Subcutaneous abdominal adipose tissue (tissue), 5 donors: ENCODE measurements at regions not wholly inside any gene's neighbourhood (a gene's known extent, or its start where the extent isn't known, plus 50 kb on each side); places are given as distances from the start of the nearest gene placed in this dataset.

Experiments
- H3K27ac ChIP-seq: one replicate; pipeline ENCODE4 v1.7.0; 2013; ENCODE audit warnings: low read depth, mild to moderate bottlenecking, inconsistent platforms, low read length, moderate library complexity
- H3K27me3 ChIP-seq, 5 donors: one replicate each; pipeline ENCODE4 v1.7.0; 2013; ENCODE audit warnings: low read length in 5 of 5, inconsistent platforms in 1 of 5; ENCODE audit not compliant: control insufficient read depth in 5 of 5, insufficient read depth in 4 of 5
- H3K36me3 ChIP-seq, 5 donors: one replicate each; pipeline ENCODE4 v1.7.0; 2013; ENCODE audit warnings: low read length in 5 of 5; ENCODE audit not compliant: control insufficient read depth in 5 of 5, insufficient read depth in 5 of 5
- H3K4me1 ChIP-seq, 5 donors: one replicate each; pipeline ENCODE4 v1.7.0; 2013; ENCODE audit warnings: low read length in 5 of 5, mild to moderate bottlenecking in 3 of 5, moderate library complexity in 1 of 5; ENCODE audit not compliant: control insufficient read depth in 5 of 5, insufficient read depth in 5 of 5
- H3K4me3 ChIP-seq, 5 donors: one replicate each; pipeline ENCODE4 v1.7.0; 2013; ENCODE audit warnings: low read length in 5 of 5, low read depth in 1 of 5
- H3K9ac ChIP-seq, 5 donors: one replicate each; pipeline ENCODE4 v1.7.0; 2013; ENCODE audit warnings: low read length in 5 of 5, mild to moderate bottlenecking in 4 of 5, moderate library complexity in 3 of 5
- H3K9me3 ChIP-seq, 5 donors: one replicate each; pipeline ENCODE4 v1.7.0; 2013; ENCODE audit warnings: low read length in 5 of 5; ENCODE audit not compliant: control insufficient read depth in 5 of 5
- donor health status: healthy.
- donor health status: healthy.
- donor health status: healthy.
- donor health status: healthy.
- donor health status: healthy.

DNA sequence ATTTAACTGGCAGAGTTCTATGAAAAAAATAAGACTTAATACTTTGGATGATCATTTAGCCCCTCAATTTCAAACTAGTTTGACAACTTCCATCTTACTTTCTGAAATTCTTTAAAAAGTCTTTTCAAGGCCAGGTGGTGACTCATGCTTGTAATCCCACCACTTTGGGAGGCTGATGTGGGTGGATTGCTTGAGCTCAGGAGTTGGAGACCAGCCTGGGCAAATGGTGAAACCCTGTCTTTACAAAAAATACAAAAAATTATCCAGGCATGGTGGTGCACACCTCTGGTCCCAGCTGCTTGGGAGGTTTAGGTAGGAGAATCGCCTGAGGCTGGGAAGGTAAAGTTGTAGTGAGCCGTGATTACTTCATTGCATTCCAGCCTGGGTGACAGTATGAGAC is 154.4 kb downstream of the TANC2 start:
- Histone ChIP-seq H3K9me3 (no peaks in the 10 kb centered on the region), H3K9ac (no peak overlapping the region), H3K27ac (no peak overlapping the region), H3K4me1 (no peaks in the 10 kb centered on the region), H3K27me3 (no peaks in the 10 kb centered on the region), H3K36me3 (no peaks in the 10 kb centered on the region), H3K4me3 (no peak overlapping the region)

DNA sequence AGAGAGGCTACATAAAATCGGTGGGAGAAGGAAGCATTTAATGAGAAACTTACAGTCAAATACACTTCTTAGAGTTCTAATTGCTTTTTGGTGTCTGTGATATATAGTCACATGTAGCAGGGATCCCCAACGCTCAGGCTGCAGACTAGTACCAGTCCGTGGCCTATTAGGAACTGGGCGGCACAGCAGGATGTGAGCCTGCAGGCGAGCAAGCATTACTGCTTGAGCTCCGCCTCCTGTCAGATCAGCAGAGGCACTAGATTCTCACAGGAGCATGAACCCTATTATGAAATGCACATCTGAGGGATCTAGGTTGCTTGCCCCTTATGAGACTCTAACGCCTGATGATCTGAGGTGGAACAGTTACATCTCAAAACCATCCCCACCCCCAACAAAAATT is 158.5 kb downstream of the TANC2 start:
- Histone ChIP-seq H3K9me3 (no peaks in the 10 kb centered on the region), H3K4me3 (no peak overlapping the region), H3K36me3 (no peaks in the 10 kb centered on the region), H3K27me3 (no peaks in the 10 kb centered on the region), H3K27ac (no peak overlapping the region), H3K9ac (no peak overlapping the region), H3K4me1 (no peaks in the 10 kb centered on the region)

DNA sequence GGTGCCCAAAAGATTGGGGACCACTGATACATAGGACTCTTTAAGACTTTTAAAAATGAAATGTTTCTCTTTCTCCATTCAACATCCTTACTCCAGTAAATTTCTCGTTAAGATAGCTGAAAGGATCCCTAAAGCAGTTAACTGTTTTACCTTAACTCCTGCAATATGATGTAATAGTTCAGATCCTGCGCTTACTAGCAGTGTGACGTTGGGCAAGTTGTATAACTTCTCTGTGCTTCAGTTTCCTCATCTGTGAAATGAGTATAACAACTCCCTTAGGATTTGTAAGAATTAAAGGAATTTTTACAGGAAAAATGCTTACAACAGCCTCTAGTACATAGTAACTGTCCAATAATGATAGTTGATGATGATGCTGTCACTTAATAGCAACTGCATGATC is 158.9 kb downstream of the TANC2 start:
- H3K27me3 ChIP-seq = no peaks in the 10 kb centered on the region
- H3K9ac ChIP-seq = no peak overlapping the region
- H3K4me3 ChIP-seq = no peak overlapping the region
- no peak overlapping the region for H3K27ac ChIP-seq
- H3K36me3 ChIP-seq = no peaks in the 10 kb centered on the region
- H3K4me1 ChIP-seq = no peaks in the 10 kb centered on the region
- H3K9me3 ChIP-seq = no peaks in the 10 kb centered on the region

DNA sequence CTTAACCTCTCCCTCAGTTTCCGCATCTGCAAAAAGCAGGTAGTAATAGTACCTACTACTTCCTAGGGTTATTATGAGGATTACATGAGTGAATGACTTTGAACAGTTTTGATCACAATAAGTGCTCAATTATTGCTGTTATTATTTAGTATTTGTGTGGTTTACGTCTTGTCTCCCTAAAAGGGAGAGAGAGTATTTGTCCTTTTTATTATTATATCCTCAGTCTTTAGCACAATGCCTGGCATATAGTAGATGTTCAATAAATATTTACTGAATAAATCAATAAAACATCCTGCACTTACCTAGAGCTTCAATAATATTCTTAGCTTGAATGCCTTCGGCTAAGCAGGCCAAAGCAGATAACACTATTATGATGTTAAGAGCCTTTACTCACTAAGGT is 160.0 kb downstream of the TANC2 start:
- no peak overlapping the region for H3K9ac ChIP-seq
- no peaks in the 10 kb centered on the region for H3K27me3 ChIP-seq
- no peaks in the 10 kb centered on the region for H3K36me3 ChIP-seq
- no peaks in the 10 kb centered on the region for H3K9me3 ChIP-seq
- no peak overlapping the region for H3K27ac ChIP-seq
- no peak overlapping the region for H3K4me3 ChIP-seq
- no peaks in the 10 kb centered on the region for H3K4me1 ChIP-seq

DNA sequence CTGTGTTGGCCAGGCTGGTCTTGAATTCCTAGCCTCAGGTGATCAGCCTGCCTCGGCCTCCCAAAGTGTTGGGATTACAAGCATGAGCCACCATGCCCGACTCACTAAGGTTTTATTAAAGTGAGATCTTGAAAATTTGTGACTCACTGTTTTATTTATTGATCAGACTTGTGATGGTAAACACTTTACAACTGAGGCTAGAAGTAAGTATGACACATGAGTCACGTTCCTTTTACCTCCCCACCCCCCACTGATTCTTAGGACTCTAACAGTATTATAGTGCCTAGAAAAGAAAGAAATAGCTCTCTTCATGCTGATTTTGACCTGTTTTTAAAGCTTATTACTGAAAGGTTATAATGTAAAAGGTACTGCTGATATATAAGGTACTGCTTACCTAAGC is 160.6 kb downstream of the TANC2 start:
- Histone ChIP-seq H3K27ac (no peak overlapping the region), H3K9ac (no peak overlapping the region), H3K27me3 (no peaks in the 10 kb centered on the region), H3K36me3 (no peaks in the 10 kb centered on the region), H3K4me1 (no peaks in the 10 kb centered on the region), H3K9me3 (no peaks in the 10 kb centered on the region), H3K4me3 (no peak overlapping the region)

DNA sequence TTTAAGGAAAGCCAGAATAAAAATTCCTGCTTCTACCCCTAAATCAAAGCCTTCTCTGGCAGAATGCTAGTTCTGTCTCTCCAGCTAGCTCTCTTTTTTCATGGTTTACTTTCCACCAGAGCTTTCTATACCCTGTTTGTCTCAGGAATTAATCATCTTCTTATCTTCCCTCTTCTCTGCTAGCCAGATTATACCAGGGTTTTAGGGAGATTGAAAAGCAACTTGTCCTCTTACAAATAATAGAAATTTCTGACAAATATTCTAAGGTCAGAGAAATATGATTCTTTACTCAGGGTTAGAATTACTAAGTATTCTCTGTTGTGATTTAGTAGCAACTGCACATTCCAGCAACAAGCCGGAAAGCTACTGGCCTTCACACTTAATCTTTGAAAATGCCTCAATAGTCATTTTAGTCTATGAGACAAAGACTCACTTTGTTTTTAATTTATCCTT is 166.4 kb downstream of the TANC2 start:
- Histone ChIP-seq H3K4me1 (no peaks in the 10 kb centered on the region), H3K9me3 (no peaks in the 10 kb centered on the region), H3K4me3 (no peak overlapping the region), H3K27me3 (no peaks in the 10 kb centered on the region), H3K9ac (no peak overlapping the region), H3K36me3 (no peaks in the 10 kb centered on the region), H3K27ac (no peak overlapping the region)

DNA sequence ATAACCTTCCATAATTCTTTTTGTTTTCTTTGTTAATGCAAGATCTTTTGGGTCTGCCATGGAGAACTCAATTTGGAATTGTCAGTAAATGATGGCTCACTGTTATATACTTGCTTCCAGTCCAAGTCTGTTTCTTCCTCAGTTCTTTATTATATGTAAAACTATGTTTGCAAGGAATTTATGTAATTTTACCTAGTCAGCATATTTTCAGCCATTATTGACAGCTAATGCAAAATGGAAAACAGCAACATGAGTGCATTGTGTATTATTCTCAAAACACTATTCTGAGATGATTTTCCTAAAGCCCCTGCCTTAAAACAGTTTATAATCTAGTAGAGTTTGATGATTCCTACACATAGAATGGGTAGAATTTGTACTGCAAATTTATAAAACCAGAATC is 167.5 kb downstream of the TANC2 start:
- Histone ChIP-seq H3K27me3 (no peaks in the 10 kb centered on the region), H3K4me3 (no peak overlapping the region), H3K4me1 (no peaks in the 10 kb centered on the region), H3K27ac (no peak overlapping the region), H3K9ac (no peak overlapping the region), H3K36me3 (no peaks in the 10 kb centered on the region), H3K9me3 (no peaks in the 10 kb centered on the region)

DNA sequence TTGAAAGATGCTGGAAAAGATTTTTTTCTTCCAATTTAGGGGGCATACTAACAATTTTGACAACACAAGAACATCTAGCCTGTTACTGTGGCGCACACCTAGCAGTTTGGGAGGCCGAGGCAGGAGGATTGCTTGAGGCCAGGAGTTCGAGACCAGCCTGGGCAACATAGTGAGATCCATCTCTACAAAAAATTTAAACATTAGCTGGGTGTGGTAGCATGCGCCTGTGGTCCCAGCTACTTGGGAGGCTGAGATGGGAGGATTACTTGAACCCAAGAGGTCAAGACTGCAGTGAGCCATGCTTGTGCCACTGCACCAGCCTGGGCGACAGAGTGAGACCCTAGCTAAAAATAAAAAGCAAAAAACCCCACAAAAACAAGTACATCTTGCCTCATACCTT is 168.8 kb downstream of the TANC2 start:
- H3K4me3 ChIP-seq = no peak overlapping the region
- no peak overlapping the region for H3K27ac ChIP-seq
- no peak overlapping the region for H3K9ac ChIP-seq
- H3K4me1 ChIP-seq = no peaks in the 10 kb centered on the region
- no peaks in the 10 kb centered on the region for H3K27me3 ChIP-seq
- no peaks in the 10 kb centered on the region for H3K9me3 ChIP-seq
- H3K36me3 ChIP-seq = no peaks in the 10 kb centered on the region

DNA sequence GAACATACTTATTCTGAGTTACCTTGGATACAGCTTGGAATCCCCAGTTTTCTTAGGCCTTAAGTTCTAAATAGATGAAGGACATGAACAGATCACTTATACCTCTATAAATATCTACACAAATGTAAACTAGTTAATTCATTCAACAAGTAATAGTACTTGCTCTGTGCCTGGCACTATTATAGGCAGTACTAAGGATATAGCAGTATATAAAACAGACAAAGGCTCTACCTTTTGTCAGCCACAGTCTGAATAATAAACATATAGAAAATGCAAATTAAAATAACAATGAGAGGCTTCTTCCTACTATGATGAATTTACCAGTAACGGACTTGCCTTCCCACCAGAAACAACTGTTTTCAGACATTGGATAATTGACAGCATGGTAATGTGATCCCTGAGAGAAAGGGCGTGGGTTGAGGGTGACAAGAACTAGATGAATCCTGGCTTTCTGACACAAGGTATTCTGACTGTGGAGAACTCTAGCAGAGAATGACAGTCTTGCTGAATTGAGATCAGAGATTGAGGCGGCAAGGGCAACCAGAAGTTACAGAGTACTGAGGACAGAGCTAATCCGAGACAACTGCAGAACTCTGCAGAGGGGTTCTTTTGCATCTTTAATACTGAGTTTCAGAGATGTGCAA is 170.5 kb downstream of the TANC2 start:
- Histone ChIP-seq H3K4me1 (peaks cover 0 to 4% (median 0%) of the 10 kb centered on the region in 5 donors), H3K36me3 (no peaks in the 10 kb centered on the region), H3K4me3 (no peak overlapping the region), H3K9ac (no peak overlapping the region), H3K9me3 (no peaks in the 10 kb centered on the region), H3K27ac (no peak overlapping the region), H3K27me3 (no peaks in the 10 kb centered on the region)

DNA sequence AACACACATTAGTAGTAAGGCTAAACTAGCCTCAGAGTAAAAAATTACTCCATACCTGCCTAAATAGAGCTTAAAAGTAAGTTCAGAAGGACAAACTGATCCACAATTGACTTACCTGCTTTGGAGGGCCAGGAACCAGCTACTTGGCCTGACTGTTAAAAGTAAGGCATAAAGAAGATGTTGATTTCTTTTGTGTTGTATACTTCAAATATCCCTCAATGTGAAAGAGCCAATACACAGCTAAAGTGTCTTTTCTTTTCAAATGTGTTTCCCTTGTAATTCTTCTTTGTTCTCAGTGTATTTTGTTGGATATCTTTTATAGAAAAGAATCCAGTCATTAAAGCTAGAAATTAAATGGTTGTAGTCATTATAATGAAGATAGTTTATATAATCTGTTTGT is 171.1 kb downstream of the TANC2 start:
- no peaks in the 10 kb centered on the region for H3K36me3 ChIP-seq
- no peak overlapping the region for H3K9ac ChIP-seq
- no peaks in the 10 kb centered on the region for H3K9me3 ChIP-seq

DNA sequence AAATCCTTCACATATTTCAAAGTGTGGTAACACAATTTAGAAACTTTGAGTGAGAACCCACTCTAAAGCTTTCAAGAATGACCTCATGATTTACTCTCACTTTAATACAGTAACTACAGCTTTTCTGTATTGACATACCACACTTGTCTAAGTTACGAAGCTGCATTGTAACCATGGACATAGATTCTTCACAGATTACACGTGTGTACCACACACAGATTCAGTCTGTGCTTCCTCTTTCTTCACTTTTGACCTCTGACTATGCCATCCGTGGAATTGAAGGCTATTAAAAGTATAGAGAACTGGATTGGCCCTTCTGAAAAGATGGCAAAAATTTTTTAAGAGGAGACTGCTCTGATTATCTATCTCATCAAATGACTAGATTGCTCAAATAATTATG is 172.7 kb downstream of the TANC2 start:
- Histone ChIP-seq H3K4me1 (peaks cover 0 to 4% (median 0%) of the 10 kb centered on the region in 5 donors), H3K4me3 (no peak overlapping the region), H3K9me3 (no peaks in the 10 kb centered on the region), H3K9ac (no peak overlapping the region), H3K27ac (no peak overlapping the region), H3K36me3 (no peaks in the 10 kb centered on the region), H3K27me3 (no peaks in the 10 kb centered on the region)

More for the DNA sequence above, 171.1 kb downstream of the TANC2 start:
- H3K4me3 ChIP-seq = no peak overlapping the region
- no peak overlapping the region for H3K27ac ChIP-seq
- H3K27me3 ChIP-seq = no peaks in the 10 kb centered on the region
- peaks cover 0 to 4% (median 0%) of the 10 kb centered on the region in 5 donors for H3K4me1 ChIP-seq
